Liver (tissue), 8 donors: ENCODE measurements at regions not wholly inside any gene's neighbourhood (a gene's known extent, or its start where the extent isn't known, plus 50 kb on each side); places are given as distances from the start of the nearest gene placed in this dataset.

Source experiments
- DNase-seq: peaks from one replicate; pipeline ENCODE4 v3.0.0-alpha.2; 2017; ENCODE audit warnings: low spot score
- H3K27ac ChIP-seq, 2 donors: one replicate each; pipeline ENCODE4 v1.7.0; 2013; ENCODE audit warnings: inconsistent platforms in 2 of 2, low read length in 2 of 2, control low read depth in 1 of 2, low read depth in 1 of 2, mild to moderate bottlenecking in 1 of 2
- H3K27me3 ChIP-seq, 4 donors: one replicate each; pipeline versions ENCODE4 v1.6.1 to v1.7.0; 2013; ENCODE audit warnings: low read length in 3 of 4, inconsistent platforms in 1 of 4, mild to moderate bottlenecking in 1 of 4, moderate library complexity in 1 of 4; ENCODE audit not compliant: control insufficient read depth in 4 of 4, insufficient read depth in 4 of 4
- H3K36me3 ChIP-seq, 4 donors: one replicate each; pipeline versions ENCODE4 v1.6.1 to v1.7.0; 2013; ENCODE audit warnings: low read length in 3 of 4, mild to moderate bottlenecking in 3 of 4, low read depth in 1 of 4, moderate library complexity in 1 of 4; ENCODE audit not compliant: control insufficient read depth in 4 of 4, insufficient read depth in 3 of 4
- H3K4me1 ChIP-seq, 4 donors: one replicate each; pipeline versions ENCODE4 v1.6.1 to v1.7.0; 2013; ENCODE audit warnings: low read length in 3 of 4, mild to moderate bottlenecking in 3 of 4, moderate library complexity in 1 of 4; ENCODE audit not compliant: control insufficient read depth in 4 of 4, insufficient read depth in 4 of 4
- H3K4me3 ChIP-seq, 3 donors: one replicate each; pipeline versions ENCODE4 v1.6.1 to v1.7.0; 2013; ENCODE audit warnings: low read length in 3 of 3, control low read depth in 1 of 3, low read depth in 1 of 3, mild to moderate bottlenecking in 1 of 3
- H3K9ac ChIP-seq, 2 donors: one replicate each; pipeline ENCODE4 v1.7.0; 2013; ENCODE audit warnings: low read length in 2 of 2, mild to moderate bottlenecking in 2 of 2, moderate library complexity in 2 of 2, control low read depth in 1 of 2, low read depth in 1 of 2
- H3K9me3 ChIP-seq, 4 donors: one replicate each; pipeline versions ENCODE4 v1.6.1 to v1.7.0; 2013; ENCODE audit warnings: low read length in 3 of 4; ENCODE audit not compliant: control insufficient read depth in 4 of 4
- ATF3 ChIP-seq: IDR thresholded peaks from 2 replicates; pipeline ENCODE4 v1.6.1; 2016; ENCODE audit warnings: antibody characterized with exemption
- CTCF ChIP-seq: fragments of 150-350 bp; IDR thresholded peaks from 2 replicates; pipeline ENCODE4 v1.5.1; 2017; ENCODE audit warnings: improper control_type of control experiment, low read depth, low read length; ENCODE audit not compliant: missing input control
- FOXA1 ChIP-seq: IDR thresholded peaks from 2 replicates; pipeline ENCODE4 v1.6.1; 2016; ENCODE audit warnings: antibody characterized with exemption
- FOXA2 ChIP-seq: IDR thresholded peaks from 2 replicates; pipeline ENCODE4 v1.6.1; 2016; ENCODE audit warnings: antibody characterized with exemption
- GABPA ChIP-seq, 2 donors: IDR thresholded peaks in 1 of 2; conservative IDR thresholded peaks in 1 of 2; 2 replicates each; pipeline ENCODE4 v1.6.1; 2016; ENCODE audit warnings: antibody characterized with exemption in 2 of 2, mild to moderate bottlenecking in 1 of 2, moderate library complexity in 1 of 2
- HNF4A ChIP-seq, 2 donors: conservative IDR thresholded peaks; 2 replicates each; pipeline ENCODE4 v1.6.1; 2016; ENCODE audit warnings: antibody characterized with exemption in 2 of 2, mild to moderate bottlenecking in 2 of 2
- HNF4G ChIP-seq: IDR thresholded peaks from 2 replicates; pipeline ENCODE4 v1.6.1; 2016; ENCODE audit warnings: antibody characterized with exemption
- JUND ChIP-seq, 2 donors: IDR thresholded peaks; 2 replicates each; pipeline ENCODE4 v1.6.1; 2016; ENCODE audit warnings: antibody characterized with exemption in 2 of 2
- MAX ChIP-seq: IDR thresholded peaks from 2 replicates; pipeline ENCODE4 v1.6.1; 2016; ENCODE audit warnings: antibody characterized with exemption
- NR2F2 ChIP-seq: IDR thresholded peaks from 2 replicates; pipeline ENCODE4 v1.6.1; 2016; ENCODE audit warnings: antibody characterized with exemption
- RAD21 ChIP-seq, 2 donors: IDR thresholded peaks; 2 replicates each; pipeline ENCODE4 v1.6.1; 2016; ENCODE audit warnings: antibody characterized with exemption in 2 of 2, mild to moderate bottlenecking in 2 of 2
- REST ChIP-seq: IDR thresholded peaks from 2 replicates; pipeline ENCODE4 v1.6.1; 2016; ENCODE audit warnings: antibody characterized with exemption, mild to moderate bottlenecking
- RXRA ChIP-seq, 2 donors: IDR thresholded peaks; 2 replicates each; pipeline ENCODE4 v1.6.1; 2017 to 2018; ENCODE audit warnings: antibody characterized with exemption in 2 of 2, mild to moderate bottlenecking in 1 of 2
- SP1 ChIP-seq: IDR thresholded peaks from 2 replicates; pipeline ENCODE4 v1.6.1; 2018; ENCODE audit warnings: antibody characterized with exemption, mild to moderate bottlenecking
- TAF1 ChIP-seq: conservative IDR thresholded peaks from 2 replicates; pipeline ENCODE4 v1.6.1; 2016; ENCODE audit warnings: antibody characterized with exemption, mild to moderate bottlenecking
- ZBTB33 ChIP-seq: IDR thresholded peaks from 2 replicates; pipeline ENCODE4 v1.6.1; 2016; ENCODE audit warnings: antibody characterized with exemption
- WGBS: extraction: QIAGEN DNeasy Blood & Tissue Kit; methylation state at CpG from one replicate; pipeline ENCODE4 v1.1.7; 2013; 5-methylcytosine and 5-hydroxymethylcytosine counted together
- donor health status: healthy.
- donor health status: healthy.
- donor health status: healthy.
- donor health status: healthy.
- donor health status: healthy.

- peaks cover 0 to 4% (median 0%) of the 10 kb centered on the region in 4 donors for H3K27me3 ChIP-seq
- DNase-seq: no peak
- no peak overlapping the region for H3K4me3 ChIP-seq
- no peaks in the 10 kb centered on the region for H3K36me3 ChIP-seq
- 64% methylated on average over 2 of the region's 2 CpGs for WGBS
- H3K9ac ChIP-seq: no peak overlapping the region
- TF ChIP-seq RAD21 (IDR thresholded peaks at IDR 0.05): no peak
- no peak for TF ChIP-seq FOXA1
- no peak for TF ChIP-seq HNF4G
- H3K9me3 ChIP-seq: no peaks in the 10 kb centered on the region
- no peak overlapping the region for H3K27ac ChIP-seq
- no peaks in the 10 kb centered on the region for H3K4me1 ChIP-seq
Measured at GRCh38 chr4:176413171-176413570, 93.4 kb downstream of the SPCS3 start.

- H3K27me3 ChIP-seq: peaks cover 0 to 4% (median 0%) of the 10 kb centered on the region in 4 donors
- no peaks in the 10 kb centered on the region for H3K36me3 ChIP-seq
- no peaks in the 10 kb centered on the region for H3K9me3 ChIP-seq
- TF ChIP-seq NR2F2 (no peak), JUND (IDR thresholded peaks at IDR 0.05) (no peak), SP1 (no peak), FOXA2 (no peak), GABPA (IDR thresholded peaks at IDR 0.05 in 1 of 2, conservative IDR thresholded peaks at IDR 0.05 in 1 of 2) (no peak), ZBTB33 (no peak), RAD21 (IDR thresholded peaks at IDR 0.05) (no peak), HNF4G (no peak), RXRA (IDR thresholded peaks at IDR 0.05) (no peak), FOXA1 (no peak), ATF3 (no peak), CTCF (no peak), TAF1 (no peak), MAX (no peak), HNF4A (conservative IDR thresholded peaks at IDR 0.05) (no peak)
- no peak overlapping the region for H3K9ac ChIP-seq
- WGBS: 62% methylated on average over 1 of the region's 1 CpG
- no peak overlapping the region for H3K27ac ChIP-seq
- DNase-seq: no peak
- no peaks in the 10 kb centered on the region for H3K4me1 ChIP-seq
- H3K4me3 ChIP-seq: no peak overlapping the region
Measured at GRCh38 chr4:176422001-176422400, 102.2 kb downstream of the SPCS3 start.

- H3K36me3 ChIP-seq: no peaks in the 10 kb centered on the region
- WGBS: 67% methylated on average over 4 of the region's 4 CpGs
- no peak overlapping the region for H3K27ac ChIP-seq
- peaks cover 0 to 4% (median 0%) of the 10 kb centered on the region in 4 donors for H3K27me3 ChIP-seq
- no peaks in the 10 kb centered on the region for H3K4me1 ChIP-seq
- TF ChIP-seq HNF4G (no peak), SP1 (no peak), REST (no peak)
- no peak overlapping the region for H3K4me3 ChIP-seq
- DNase-seq: no peak
- no peaks in the 10 kb centered on the region for H3K9me3 ChIP-seq
- no peak overlapping the region for H3K9ac ChIP-seq
Measured at GRCh38 chr4:176422511-176422910, 102.7 kb downstream of the SPCS3 start.
